Kidney (tissue), 13 donors: ENCODE measurements at regions not wholly inside any gene's neighbourhood (a gene's known extent, or its start where the extent isn't known, plus 50 kb on each side); places are given as distances from the start of the nearest gene placed in this dataset.

ENCODE experiments used
- DNase-seq, 5 donors: peaks; one replicate each; pipeline ENCODE4 v3.0.0-alpha.2; 2013 to 2020
- FAIRE-seq: peaks from 2 replicates; lab custom pipeline; 2012; peaks lifted over from hg19 to GRCh38; lab: Jason Lieb, UNC
- H3K27ac ChIP-seq, 2 donors: one replicate each; pipeline ENCODE4 v1.7.0; 2013; ENCODE audit warnings: low read depth in 2 of 2, low read length in 2 of 2, inconsistent platforms in 1 of 2
- H3K27me3 ChIP-seq: one replicate; pipeline ENCODE4 v1.7.1; 2013; ENCODE audit warnings: low read length, inconsistent platforms; ENCODE audit not compliant: control insufficient read depth, insufficient read depth
- H3K36me3 ChIP-seq, 3 donors: one replicate each; pipeline versions ENCODE4 v1.7.0 to v1.7.1; 2013; ENCODE audit warnings: low read length in 3 of 3, control low read depth in 1 of 3, inconsistent platforms in 1 of 3; ENCODE audit not compliant: insufficient read depth in 3 of 3, control insufficient read depth in 2 of 3
- H3K4me1 ChIP-seq, 3 donors: one replicate each; pipeline versions ENCODE4 v1.7.0 to v1.7.1; 2013; ENCODE audit warnings: low read length in 3 of 3, inconsistent platforms in 1 of 3, low read depth in 1 of 3; ENCODE audit not compliant: control insufficient read depth in 2 of 3, insufficient read depth in 2 of 3
- H3K4me3 ChIP-seq, 3 donors: one replicate each; pipeline versions ENCODE4 v1.7.0 to v1.8.1; 2013; ENCODE audit warnings: low read length in 3 of 3, control low read depth in 1 of 3, inconsistent platforms in 1 of 3
- H3K9ac ChIP-seq, 3 donors: one replicate each; pipeline versions ENCODE4 v1.7.0 to v1.7.1; 2013; ENCODE audit warnings: low read length in 3 of 3, control low read depth in 1 of 3, inconsistent platforms in 1 of 3
- H3K9me3 ChIP-seq, 3 donors: one replicate each; pipeline versions ENCODE4 v1.7.0 to v1.7.1; 2013; ENCODE audit warnings: low read length in 3 of 3, control low read depth in 1 of 3, inconsistent platforms in 1 of 3; ENCODE audit not compliant: control insufficient read depth in 2 of 3, insufficient read depth in 1 of 3
- CTCF ChIP-seq: IDR thresholded peaks from 3 replicates; pipeline ENCODE4 v1.5.1; 2012; ENCODE audit warnings: mild to moderate bottlenecking, moderate library complexity, borderline replicate concordance; ENCODE audit not compliant: insufficient read depth; ENCODE audit errors: extremely low read depth
- intact Hi-C: fragments of 100-400 bp; cut with DNase I; formaldehyde crosslinking; loops from one replicate; pipeline ENCODE4 v1.11.1; 2022
- donor health status: control.
- donor health status: control.
- donor health status: control.
- donor health status: control.
- donor health status: control.
- donor health status: DM: yes; HTN: yes; CAD: no.
- donor health status: Normal renal cell carcinoma (clear cell type).

GRCh38 chr11:24375351-24375750 is 121.5 kb upstream of the LUZP2 start:
- no peak for DNase-seq
- Histone ChIP-seq H3K27me3 (no peaks in the 10 kb centered on the region), H3K4me1 (no peaks in the 10 kb centered on the region), H3K9ac (no peak overlapping the region), H3K9me3 (no peaks in the 10 kb centered on the region), H3K27ac (no peak overlapping the region), H3K4me3 (no peak overlapping the region), H3K36me3 (no peaks in the 10 kb centered on the region)
- intact Hi-C loops = no loop called here
- TF ChIP-seq CTCF = no peak
- FAIRE-seq = no peak

GRCh38 chr11:24375931-24376330 is 120.9 kb upstream of the LUZP2 start:
- no peaks in the 10 kb centered on the region for H3K36me3 ChIP-seq
- H3K9me3 ChIP-seq = no peaks in the 10 kb centered on the region
- no peak overlapping the region for H3K27ac ChIP-seq
- H3K9ac ChIP-seq = no peak overlapping the region
- TF ChIP-seq CTCF = no peak
- H3K4me1 ChIP-seq = no peaks in the 10 kb centered on the region
- no peaks in the 10 kb centered on the region for H3K27me3 ChIP-seq
- no peak for DNase-seq
- FAIRE-seq = no peak
- intact Hi-C loops = no loop called here
- no peak overlapping the region for H3K4me3 ChIP-seq

GRCh38 chr11:24383137-24383536 is 113.7 kb upstream of the LUZP2 start:
- FAIRE-seq = no peak
- no peaks in the 10 kb centered on the region for H3K27me3 ChIP-seq

More at GRCh38 chr11:24383137-24383536, 113.7 kb upstream of the LUZP2 start:
- Histone ChIP-seq H3K36me3 (no peaks in the 10 kb centered on the region), H3K9me3 (no peaks in the 10 kb centered on the region), H3K4me1 (no peaks in the 10 kb centered on the region), H3K4me3 (no peak overlapping the region), H3K9ac (no peak overlapping the region), H3K27ac (no peak overlapping the region)
- intact Hi-C loops = no loop called here
- no peak for DNase-seq
- no peak for TF ChIP-seq CTCF
